Activated CD8-positive, alpha-beta memory T cell treated with anti-CD3 and anti-CD28 coated beads, Interleukin-2, amount 50 U/mL, for 48 hours (primary cell): ENCODE measurements at regions not wholly inside any gene's neighbourhood (a gene's known extent, or its start where the extent isn't known, plus 50 kb on each side); places are given as distances from the start of the nearest gene placed in this dataset.

Experiments used
- DNase-seq: peaks from one replicate; pipeline ENCODE4 v3.0.0-alpha.2; 2020

GRCh38 chr4:140211693-140212092 is 57.7 kb upstream of the MAML3 start:
- no peak for DNase-seq

- DNase-seq, result no peak
These were observed 57.2 kb upstream of the MAML3 start for GRCh38 chr4:140211161-140211560.

- no peak for DNase-seq
These were observed 54.9 kb upstream of the MAML3 start for GRCh38 chr4:140208921-140209320.
